NCI-H748 (cell line): ENCODE measurements at regions not wholly inside any gene's neighbourhood (a gene's known extent, or its start where the extent isn't known, plus 50 kb on each side); places are given as distances from the start of the nearest gene placed in this dataset.
"Not testable (repeated sequence)": the region's sequence is repeated elsewhere in the genome, so short reads cannot be mapped to it uniquely, and the experiment has no call there.

Source experiments
- DNase-seq: peaks from one replicate; lab custom pipeline; 2025; ENCODE audit not compliant: unreplicated experiment; lab: John Stamatoyannopoulos, UW

DNA sequence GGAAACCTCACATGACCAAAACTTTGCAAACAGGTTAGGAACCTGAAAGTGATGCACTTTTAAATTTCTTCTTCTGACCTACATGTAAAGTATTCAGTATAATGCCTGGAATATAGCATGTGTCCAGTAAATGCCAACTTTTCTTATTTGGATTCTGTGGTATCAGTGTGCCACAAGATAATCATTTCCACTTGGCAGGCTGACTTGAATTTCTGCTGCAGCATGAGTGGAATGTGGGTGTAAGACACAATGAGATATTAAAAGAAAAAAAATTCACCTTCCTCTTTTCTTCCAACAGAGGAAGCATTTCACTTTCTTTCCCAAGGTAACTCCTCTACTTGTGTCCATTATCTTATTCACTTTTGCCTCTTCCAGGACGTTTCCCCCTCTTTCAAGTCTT is 141.9 kb upstream of the PRKD1 start:
- DNase-seq = no peak

DNA sequence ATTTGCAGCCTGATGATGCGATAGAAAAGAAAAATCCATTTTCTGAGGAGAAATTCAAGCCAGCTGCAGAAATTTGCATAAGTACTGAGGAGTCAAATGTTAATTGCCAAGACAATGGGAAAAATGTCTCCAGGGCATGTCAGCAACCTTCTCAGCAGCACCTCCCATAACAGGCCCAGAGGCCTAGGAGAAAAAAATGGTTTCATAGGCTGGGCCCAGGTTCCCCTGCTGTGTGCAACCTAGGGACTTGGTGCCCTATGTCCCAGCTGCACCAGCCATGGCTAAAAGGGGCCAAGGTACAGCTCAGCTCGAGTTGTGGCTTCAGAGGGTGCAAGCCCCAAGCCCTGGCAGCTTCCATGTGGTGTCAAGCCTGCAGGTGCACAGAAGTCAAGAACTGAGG is 144.8 kb upstream of the PRKD1 start:
- not testable (repeated sequence) for DNase-seq

DNA sequence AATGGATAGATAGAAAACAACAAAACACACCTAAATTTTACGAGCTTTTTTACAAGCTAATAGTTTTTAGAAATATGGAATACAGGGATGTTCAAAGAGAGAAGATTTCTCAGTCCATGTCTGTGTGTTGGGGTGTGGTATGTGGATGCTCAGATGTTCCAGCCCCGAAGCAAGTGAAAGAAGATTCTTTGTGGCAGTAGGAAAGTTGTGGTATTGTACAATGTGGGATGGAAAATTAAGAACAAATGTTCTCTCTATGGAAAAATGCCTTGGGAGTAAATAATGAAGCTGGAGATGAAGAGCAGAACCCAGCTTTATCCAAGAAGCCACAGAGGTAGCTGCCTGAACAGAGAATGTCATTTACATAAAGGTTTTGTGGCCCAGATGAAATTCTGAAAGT is 150.3 kb upstream of the PRKD1 start:
- DNase-seq = no peak

DNA sequence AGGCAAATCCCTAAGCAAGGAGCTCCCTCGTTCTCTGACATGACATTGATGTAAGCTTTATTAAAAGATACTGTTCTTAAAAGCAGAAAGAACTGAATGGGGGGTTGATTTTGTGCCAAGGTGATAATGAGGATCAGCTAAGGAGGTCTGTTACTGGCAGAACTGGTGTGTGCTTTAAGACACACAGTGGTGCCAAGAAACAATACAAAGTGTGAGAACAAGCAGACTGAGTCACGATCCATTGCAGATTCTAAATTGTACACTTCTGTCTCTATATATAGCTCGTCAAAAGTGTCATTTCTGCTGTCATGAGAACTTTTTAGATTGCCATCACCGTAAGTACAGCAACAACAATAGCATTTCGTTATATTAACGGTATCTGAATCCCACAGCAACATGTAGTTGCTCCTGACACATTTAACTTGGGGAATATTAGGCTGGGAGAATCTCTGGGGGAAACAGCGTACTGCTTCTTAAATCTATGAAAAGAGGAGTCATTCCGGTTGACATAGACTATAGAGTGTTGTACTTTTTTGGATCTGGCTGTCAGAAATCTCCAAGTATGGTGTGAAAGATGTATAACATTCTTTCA is 151.3 kb upstream of the PRKD1 start:
- no peak for DNase-seq

DNA sequence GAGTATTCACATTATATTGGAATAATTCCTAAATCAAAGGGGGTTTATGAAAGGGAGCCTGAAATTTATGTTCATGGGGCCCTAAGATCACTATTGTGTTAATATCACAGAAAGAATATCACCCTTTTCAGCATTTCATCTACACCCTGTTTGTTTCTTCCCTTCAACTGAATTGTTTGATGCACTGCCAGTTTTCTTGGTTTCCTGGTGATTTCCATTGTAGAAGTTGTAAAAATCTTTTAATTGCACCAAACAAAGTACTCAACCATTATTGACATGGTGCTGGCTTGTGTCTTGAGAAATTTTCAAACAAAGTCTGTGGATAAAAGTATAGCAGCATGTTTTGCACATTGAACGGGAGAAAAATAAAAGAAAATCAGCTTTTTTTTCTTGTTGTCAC is 154.8 kb upstream of the PRKD1 start:
- peak; percentile 31 for DNase-seq

DNA sequence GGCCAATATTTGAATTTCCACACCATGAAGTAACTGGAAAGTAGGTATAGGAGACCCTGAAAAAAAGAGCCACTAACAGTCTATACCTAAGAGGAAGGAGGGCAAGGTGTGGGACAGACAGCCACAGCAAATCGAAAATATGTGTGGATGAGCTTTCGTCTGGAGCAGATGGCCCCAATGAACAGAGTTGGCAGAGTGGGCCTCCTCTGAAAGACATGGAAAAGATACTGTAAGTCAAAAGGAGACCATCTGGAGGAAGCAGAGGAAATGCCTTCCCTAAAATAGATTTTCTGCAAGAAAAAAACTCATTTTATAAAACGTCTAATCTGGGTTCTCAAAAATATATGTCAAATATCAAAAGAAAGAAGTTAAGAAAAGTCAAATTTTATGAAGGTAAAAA is 157.2 kb upstream of the PRKD1 start:
- DNase-seq = no peak

DNA sequence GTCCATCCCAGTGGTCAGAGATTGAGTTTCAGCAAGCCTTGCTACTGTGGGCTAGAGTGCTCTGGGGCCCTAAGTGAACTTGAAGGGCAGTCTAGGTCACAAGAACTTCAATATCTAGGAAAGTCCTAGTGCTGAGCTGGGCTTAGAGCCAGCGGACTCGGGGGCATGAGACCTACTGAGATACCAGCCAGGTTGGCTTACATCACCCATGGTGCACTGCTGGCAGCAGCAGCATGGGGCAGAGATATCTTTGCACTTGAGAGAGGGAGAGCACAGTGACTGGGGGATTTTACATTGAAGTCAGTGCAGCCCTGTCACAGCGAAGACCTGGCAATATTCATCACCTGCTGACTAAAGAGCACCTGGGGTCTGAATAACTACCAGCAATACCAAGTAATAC is 158.3 kb upstream of the PRKD1 start:
- no peak for DNase-seq

DNA sequence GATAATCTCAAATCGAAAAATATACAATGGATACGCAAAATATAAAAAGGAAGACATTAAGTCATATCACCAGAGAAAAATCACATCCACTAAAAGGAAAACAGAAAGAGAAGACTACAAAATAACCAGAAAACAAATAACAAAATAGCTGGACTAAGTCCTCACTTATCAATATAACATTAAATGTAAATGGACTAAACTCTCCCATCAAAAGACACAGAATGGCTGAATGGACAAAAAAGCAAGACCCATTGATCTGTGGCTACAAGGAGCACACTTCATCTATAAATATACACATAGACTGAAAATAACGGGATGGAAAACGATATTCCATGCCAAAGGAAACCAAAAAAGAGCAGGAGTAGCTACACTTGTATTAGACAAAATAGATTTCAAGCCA is 161.0 kb upstream of the PRKD1 start:
- no peak for DNase-seq

DNA sequence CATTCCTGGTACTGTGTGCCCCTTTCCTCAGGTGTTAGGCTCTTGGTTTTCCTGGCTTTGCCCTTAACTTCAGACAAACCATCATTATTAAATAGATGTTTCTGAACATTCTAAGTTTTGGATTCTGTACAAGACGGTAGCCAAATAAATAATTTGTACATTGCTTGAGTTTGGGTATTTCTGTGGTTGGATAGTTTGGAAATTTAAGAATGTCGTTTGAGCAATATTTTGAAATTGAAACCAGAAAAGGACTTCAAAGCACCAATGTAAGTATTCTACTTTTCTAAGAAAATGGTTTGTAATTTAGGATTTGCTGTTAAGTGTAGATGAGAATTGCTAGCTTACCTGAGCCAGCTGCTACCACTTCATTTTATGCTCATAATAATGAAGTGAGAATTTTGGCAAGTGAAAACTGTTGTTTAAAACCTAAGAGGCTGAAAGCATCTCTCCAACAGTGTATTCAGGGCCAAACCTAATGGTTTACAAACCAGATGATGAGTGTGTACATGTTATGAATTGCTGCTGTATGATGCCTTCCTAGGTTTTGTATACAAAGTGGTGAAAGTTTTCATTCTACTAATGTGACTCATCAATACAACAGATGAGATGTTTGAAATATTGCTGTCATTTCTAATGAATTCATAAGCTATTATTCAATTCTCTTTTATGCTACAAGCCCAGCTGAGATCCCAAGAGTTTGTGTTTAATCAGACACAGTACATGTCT is 181.5 kb upstream of the PRKD1 start:
- DNase-seq = no peak

DNA sequence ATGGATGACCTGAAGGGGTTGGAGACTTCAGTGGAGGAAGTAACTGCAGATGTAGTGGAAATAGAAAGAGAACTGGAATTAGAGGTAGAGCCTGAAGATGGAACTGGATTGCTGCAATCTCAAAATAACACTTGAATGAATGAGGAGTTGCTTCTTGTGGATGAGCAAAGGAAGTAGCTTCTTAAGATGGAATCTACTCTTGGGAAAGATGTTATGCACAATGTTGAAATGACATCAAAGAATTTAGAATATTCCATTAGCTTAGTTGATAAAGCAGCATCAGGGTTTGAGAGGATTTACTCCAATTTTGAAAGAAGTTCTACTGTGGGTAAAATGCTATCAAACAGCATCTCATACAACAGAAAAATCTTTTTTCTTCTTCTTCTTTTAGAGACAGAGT is 186.4 kb upstream of the PRKD1 start:
- DNase-seq = no peak

DNA sequence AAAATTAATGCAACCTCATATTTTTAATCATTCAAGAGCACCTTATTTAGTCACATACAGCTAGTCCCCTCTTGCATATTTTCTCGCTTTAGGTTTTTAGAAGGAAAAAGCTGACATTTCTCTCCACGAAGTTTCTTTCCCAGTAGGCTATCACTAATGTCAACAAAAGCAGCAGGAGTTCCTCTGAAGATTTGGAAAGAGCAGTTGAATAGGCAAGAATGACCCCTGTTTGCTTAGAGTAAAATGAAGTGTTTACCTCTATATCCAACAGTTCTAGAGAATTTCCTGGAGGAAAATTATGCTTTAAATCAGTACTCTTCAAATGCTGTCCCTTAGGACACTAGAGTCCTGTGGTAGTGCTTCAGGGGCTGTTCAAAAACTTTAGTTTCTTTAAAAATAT is 188.1 kb upstream of the PRKD1 start:
- DNase-seq = peak; percentile 21

DNA sequence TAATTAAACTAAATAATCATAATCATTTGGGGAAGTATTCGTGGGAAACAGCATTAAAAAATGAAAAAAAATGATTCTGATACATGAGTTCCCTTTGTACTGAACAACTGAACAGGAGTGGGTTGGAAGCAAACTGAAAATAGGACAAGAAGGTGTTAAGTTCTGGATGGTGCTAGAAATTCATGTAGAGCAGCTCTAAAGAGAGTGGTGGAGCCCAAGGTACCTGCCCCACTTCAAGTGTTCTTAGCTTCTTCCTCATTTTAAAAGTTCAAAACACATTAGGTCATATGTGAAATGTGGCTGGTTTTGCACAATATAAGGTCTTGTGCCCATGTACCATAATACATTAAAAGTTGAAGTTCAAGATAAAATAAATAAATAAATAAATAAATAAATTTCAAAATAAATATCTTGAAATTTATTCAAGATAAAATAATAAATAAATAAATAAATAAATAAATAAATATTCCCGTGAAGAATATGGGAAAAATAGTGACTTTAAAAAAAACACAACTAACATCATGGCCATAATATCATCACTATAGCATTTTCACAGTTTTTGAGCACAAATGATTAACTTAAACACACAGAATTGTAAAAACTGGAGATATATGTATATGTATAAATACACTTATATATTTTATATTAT is 191.5 kb upstream of the PRKD1 start:
- no peak for DNase-seq

DNA sequence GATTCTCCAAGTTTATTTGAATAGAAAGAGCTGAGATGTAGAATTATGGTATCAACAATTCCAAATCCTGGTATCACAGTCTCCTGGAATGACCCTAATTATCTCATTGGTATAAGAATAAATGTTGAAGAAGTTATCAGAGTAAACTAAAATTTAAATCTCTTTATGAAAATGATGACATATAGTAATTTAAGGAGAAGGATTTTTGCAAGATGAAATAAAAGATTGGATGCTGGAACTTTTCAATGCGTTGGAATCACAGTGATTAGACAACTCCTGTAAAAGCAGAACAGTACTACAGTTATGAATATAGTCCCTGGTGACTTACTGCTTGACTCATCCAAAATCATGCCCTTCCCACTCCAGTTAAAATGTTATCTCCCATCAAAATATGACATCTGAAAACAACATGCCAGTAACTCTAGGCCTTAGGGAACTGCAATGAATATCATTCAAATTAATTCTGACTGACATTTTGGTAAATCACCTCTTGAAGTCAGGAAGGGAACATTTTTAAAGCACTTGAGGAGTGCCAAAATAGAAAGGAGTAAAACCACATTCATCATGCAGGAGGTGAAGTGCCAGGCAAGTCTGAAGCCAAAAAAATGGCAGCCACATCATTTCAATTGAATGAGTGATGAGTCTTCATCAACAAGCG is 197.8 kb upstream of the PRKD1 start:
- no peak for DNase-seq

DNA sequence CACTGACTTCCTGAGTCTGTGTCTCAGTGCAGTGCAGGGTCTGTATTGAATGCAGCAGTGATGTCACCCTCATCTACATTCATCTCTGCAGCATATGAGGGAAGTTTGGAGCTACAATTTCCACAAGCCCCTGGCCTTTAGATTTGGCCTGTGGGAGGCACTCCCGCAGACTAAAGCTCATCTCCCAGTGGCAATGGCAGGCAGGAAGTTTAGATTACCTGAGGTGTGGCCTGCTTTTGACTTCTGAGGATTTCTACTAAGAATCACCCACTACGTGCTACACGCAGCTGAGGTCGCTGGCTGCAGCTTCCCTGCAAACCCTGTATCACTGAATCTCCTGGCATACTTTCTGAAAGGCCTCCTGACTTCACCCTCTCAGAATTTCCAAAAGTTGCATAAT is 202.2 kb upstream of the PRKD1 start:
- DNase-seq = no peak

DNA sequence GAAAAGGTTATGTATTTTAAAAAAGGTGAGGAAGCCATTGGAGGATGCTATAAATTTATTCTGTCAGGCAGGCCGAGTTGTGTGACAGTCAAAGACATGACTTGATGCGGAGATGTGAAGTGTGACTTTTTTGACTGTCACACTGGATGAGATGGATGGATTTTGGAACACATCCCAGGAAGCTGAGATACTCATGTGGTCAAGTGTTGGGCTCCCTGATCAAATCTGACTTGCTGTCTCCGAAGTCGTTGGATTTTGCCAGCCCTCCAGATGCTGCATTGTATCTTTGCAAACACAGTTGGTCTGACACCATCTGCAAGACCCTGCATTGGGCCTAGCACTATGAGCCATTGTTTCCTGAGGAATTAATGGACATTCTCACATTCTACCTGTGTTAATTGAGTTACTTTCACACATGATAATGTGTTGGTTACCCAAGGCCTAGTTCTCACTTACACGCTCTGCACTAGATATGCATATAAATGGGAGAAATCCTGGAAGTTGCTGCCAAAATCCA is 204.0 kb upstream of the PRKD1 start:
- DNase-seq = no peak

DNA sequence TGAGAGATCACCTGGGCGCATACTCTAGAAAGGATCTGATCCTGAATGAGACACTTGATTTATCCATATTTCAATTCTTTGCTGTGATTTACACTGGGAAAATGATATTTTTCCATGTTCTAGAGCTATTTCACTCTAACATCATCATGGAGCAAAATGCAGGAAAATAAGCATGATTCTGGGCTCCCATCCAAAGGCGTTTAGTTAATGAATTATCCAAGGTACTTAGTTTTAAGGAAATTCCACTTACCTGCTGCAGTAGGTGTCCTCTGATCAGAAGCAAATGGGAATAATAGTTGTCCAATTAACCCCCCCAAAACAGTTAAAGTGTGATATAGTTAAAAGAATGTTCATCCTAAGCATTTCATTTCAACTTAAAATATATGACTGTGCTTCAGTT is 204.5 kb upstream of the PRKD1 start:
- DNase-seq = no peak

DNA sequence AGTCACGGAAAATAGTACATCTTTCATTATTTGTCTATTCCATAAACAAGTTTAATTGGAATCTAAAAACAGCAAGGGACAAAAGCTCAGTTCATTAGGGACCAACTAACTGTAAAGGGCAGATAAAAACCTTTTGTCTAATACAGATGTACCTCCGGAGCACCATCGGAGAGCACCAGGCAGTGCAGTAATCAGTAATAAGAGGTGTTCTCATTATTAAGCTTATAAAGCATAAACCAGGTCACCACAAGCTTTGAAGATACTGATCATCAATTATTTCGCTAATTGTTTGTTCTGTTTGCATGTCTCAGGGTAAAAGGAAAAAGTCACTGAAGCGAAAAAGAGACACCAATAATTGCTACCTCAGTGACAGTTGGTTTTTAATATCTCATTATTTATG is 207.3 kb upstream of the PRKD1 start:
- DNase-seq = no peak

DNA sequence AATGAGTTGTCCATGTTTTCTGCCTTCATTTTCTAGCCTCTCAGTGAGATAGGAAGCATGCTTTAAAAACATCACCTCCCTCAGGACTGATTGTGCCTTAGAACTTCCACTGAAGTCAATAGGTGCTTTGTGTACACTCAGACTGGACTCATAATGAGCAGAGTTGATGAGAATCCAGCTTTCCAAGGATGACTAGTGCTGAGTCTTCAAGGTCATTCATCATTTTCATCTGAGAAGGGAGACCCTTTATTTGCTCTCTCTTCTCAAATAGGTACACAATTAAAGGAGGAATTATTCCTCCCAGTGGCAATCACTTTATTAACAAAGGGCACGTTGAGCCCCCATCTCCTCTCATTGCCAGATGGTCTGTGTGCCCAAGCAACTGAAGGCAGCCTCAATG is 210.9 kb upstream of the PRKD1 start:
- peak; percentile 10 for DNase-seq

DNA sequence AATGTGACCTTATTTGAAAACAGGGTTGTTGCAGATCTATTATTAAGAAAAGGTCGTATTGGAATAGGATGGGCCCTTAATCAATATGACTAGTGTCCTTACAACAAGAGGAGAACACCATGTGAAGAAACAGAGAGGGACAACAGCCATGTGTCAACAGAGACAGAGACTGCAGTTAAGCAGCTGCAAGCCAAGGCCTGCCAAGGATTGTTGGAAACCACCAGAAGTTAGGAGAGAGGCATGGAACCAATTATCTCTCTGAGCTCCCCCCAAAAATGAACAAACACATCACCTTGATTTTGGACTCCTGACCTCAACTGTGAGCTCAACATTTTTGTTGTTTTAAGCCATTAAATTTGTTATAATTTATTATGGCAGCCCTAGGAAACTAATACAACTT is 214.6 kb upstream of the PRKD1 start:
- DNase-seq = no peak

DNA sequence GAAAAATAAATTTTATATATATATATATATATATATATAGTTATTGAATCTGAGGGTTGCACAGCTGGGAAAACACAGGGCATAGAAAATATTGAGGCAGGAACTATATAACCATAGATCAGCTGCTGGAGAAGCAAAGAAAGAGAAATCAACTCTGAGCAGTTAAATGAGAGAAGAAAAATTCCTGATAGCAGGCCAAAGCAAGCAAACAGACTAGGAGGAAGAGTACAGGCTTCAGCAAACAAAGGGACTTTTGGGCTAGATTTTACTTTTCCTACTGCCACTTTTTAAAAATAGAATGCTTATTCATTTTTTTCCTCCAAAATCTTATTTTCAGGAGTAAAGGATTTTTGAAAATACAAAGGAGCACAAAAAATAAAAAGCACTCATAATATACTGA is 216.0 kb upstream of the PRKD1 start:
- no peak for DNase-seq

DNA sequence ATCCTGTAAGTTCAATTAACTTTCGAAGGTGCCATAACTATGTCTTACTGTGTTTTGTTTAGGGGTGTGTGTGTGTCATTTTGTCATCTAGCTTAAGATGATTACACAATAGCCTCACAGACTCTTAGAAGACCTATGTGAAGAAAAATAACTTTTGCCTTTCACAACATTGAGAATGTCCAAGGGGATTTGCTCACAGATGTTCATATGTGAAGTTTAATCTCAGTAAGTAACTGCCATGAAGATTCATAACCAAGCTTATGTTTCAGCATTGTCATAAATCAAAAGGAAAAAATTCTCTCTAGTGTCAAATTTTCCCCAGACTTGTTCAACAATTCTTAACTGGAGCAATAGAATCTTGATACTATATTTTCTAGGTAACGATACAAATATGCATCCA is 226.1 kb upstream of the PRKD1 start:
- DNase-seq = no peak

DNA sequence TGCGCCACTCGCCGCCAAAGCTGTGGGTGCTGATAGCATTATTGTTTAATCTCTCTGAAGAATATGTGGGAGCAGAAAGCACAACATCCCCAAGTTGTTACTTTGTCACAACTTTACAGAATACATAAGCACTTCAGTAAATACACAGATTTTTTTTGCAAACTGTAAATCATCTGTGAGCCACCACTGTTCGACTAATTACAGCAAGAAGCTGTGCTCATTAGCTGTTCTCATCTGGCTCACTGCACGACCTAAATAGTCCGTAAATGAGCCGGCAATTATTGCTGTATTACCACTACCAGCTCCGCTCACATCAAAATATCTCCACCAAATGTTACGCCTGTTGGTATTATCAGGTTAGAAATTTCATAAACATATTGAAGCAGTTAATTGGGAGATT is 228.9 kb upstream of the PRKD1 start:
- DNase-seq = no peak
